H1 (cell line): ENCODE measurements at regions not wholly inside any gene's neighbourhood (a gene's known extent, or its start where the extent isn't known, plus 50 kb on each side); places are given as distances from the start of the nearest gene placed in this dataset.

Experiments used
- CTCF ChIA-PET: fragments of 300-600 bp; sonication (Branson Sonifier 250); formaldehyde crosslinking; loops from one replicate; lab custom pipeline; 2021; ENCODE audit not compliant: partially characterized antibody; lab: Charles Lee
- POLR2A ChIA-PET: fragments of 300-600 bp; sonication (Branson Sonifier 250); formaldehyde crosslinking; loops from one replicate; lab custom pipeline; 2021; ENCODE audit warnings: inconsistent platforms; ENCODE audit not compliant: partially characterized antibody; lab: Charles Lee
- DNase-seq, 2 experiments: peaks; one replicate each; pipeline versions ENCODE4 v3.0.0 to v3.0.0-alpha.2; 2010 to 2022; ENCODE audit warnings: low spot score in 2 of 2, low read depth in 1 of 2, mixed read lengths in 1 of 2
- FAIRE-seq: peaks from 2 replicates; lab custom pipeline; 2011; peaks lifted over from hg19 to GRCh38; lab: Jason Lieb, UNC
- H2AFZ ChIP-seq: 2 replicates; pipeline ENCODE4 v1.8.1; 2012; ENCODE audit warnings: low read length, inconsistent platforms
- H2AK5ac ChIP-seq: 2 replicates; pipeline ENCODE4 v1.6.1; 2013; ENCODE audit warnings: low read depth, low read length
- H2BK120ac ChIP-seq: replicated peaks from 2 replicates; pipeline ENCODE3; 2013; ENCODE audit warnings: low read depth, low read length, inconsistent platforms
- H2BK12ac ChIP-seq: 2 replicates; pipeline ENCODE4 v1.6.1; 2013; ENCODE audit warnings: low read depth, low read length
- H2BK15ac ChIP-seq: 2 replicates; pipeline ENCODE4 v1.6.1; 2013; ENCODE audit warnings: low read length
- H2BK20ac ChIP-seq: 2 replicates; pipeline ENCODE4 v1.6.1; 2013; ENCODE audit warnings: low read length
- H2BK5ac ChIP-seq: 2 replicates; pipeline ENCODE4 v1.6.1; 2013; ENCODE audit warnings: low read depth, low read length
- H3K14ac ChIP-seq: 2 replicates; pipeline ENCODE4 v1.6.1; 2013; ENCODE audit warnings: inconsistent platforms; ENCODE audit not compliant: insufficient read length
- H3K18ac ChIP-seq: 2 replicates; pipeline ENCODE4 v1.6.1; 2013; ENCODE audit warnings: low read length; ENCODE audit errors: extremely low read depth
- H3K23ac ChIP-seq: 2 replicates; pipeline ENCODE4 v1.6.1; 2013; ENCODE audit warnings: inconsistent platforms; ENCODE audit not compliant: insufficient read length
- H3K23me2 ChIP-seq: 2 replicates; pipeline ENCODE4 v1.6.1; 2013; ENCODE audit warnings: low read depth, low read length
- H3K27ac ChIP-seq: 2 replicates; pipeline ENCODE4 v1.6.1; 2011; ENCODE audit warnings: low read depth, low read length, inconsistent platforms
- H3K27me3 ChIP-seq, 4 experiments: replicated peaks in 1 of 4; 1 replicate in 1 of 4; 2 replicates in 3 of 4; pipeline versions ENCODE4 v1.6.1 to v1.8.1; 2011 to 2013; ENCODE audit warnings: low read length in 3 of 4, mild to moderate bottlenecking in 3 of 4, inconsistent platforms in 2 of 4, mixed read lengths in 2 of 4, moderate library complexity in 1 of 4; ENCODE audit not compliant: control insufficient read depth in 3 of 4, insufficient read depth in 3 of 4; ENCODE audit errors: extremely low read depth in 1 of 4
- H3K36me3 ChIP-seq, 4 experiments: 2 replicates each; pipeline versions ENCODE4 v1.6.1 to v1.8.1; 2011 to 2013; ENCODE audit warnings: mild to moderate bottlenecking in 4 of 4, low read length in 3 of 4, moderate library complexity in 2 of 4, control low read depth in 1 of 4, inconsistent platforms in 1 of 4; ENCODE audit not compliant: insufficient read depth in 4 of 4, control insufficient read depth in 2 of 4
- H3K4ac ChIP-seq: replicated peaks from 2 replicates; pipeline ENCODE3; 2013; ENCODE audit warnings: low read length, low read depth, mixed read lengths, inconsistent platforms; ENCODE audit not compliant: insufficient read length
- H3K4me1 ChIP-seq, 4 experiments: replicated peaks in 1 of 4; 1 replicate in 1 of 4; 2 replicates in 3 of 4; pipeline versions ENCODE4 v1.6.1 to v1.8.1; 2011 to 2013; ENCODE audit warnings: low read length in 3 of 4, inconsistent platforms in 2 of 4, mixed read lengths in 1 of 4; ENCODE audit not compliant: insufficient read depth in 4 of 4, control insufficient read depth in 3 of 4
- H3K4me2 ChIP-seq, 2 experiments: 2 replicates each; pipeline versions ENCODE4 v1.6.1 to v1.8.1; 2011 to 2013; ENCODE audit warnings: low read depth in 2 of 2, low read length in 2 of 2, control low read depth in 1 of 2, inconsistent platforms in 1 of 2, mild to moderate bottlenecking in 1 of 2; ENCODE audit not compliant: insufficient read depth in 1 of 2
- H3K4me3 ChIP-seq, 4 experiments: fragments of 200-600, 300-600 bp in 1 of 4; sonication (generic), shearing (Covaris generic), sonication (Bioruptor Twin) in 1 of 4; 2 replicates each; pipeline versions ENCODE4 v1.5.1 to v1.8.1; 2011 to 2016; ENCODE audit warnings: low read length in 4 of 4, low read depth in 3 of 4, control low read depth in 2 of 4, inconsistent platforms in 2 of 4, mild to moderate bottlenecking in 2 of 4, mixed read lengths in 1 of 4, moderate library complexity in 1 of 4; ENCODE audit not compliant: insufficient read depth in 2 of 4; ENCODE audit errors: extremely low read depth in 1 of 4
- H3K56ac ChIP-seq: replicated peaks from 2 replicates; pipeline ENCODE3; 2013; ENCODE audit warnings: low read depth, mild to moderate bottlenecking, mixed read lengths, low read length, inconsistent platforms; ENCODE audit not compliant: insufficient read length
- H3K79me1 ChIP-seq: 2 replicates; pipeline ENCODE4 v1.6.1; 2013; ENCODE audit warnings: low read depth, low read length, control low read depth
- H3K79me2 ChIP-seq, 2 experiments: 2 replicates each; pipeline versions ENCODE4 v1.6.1 to v1.8.1; 2012 to 2013; ENCODE audit warnings: low read length in 2 of 2, mild to moderate bottlenecking in 2 of 2, inconsistent platforms in 1 of 2; ENCODE audit not compliant: insufficient read depth in 2 of 2, control insufficient read depth in 1 of 2
- H3K9ac ChIP-seq, 4 experiments: replicated peaks in 1 of 4; 1 replicate in 1 of 4; 2 replicates in 3 of 4; pipeline versions ENCODE4 v1.6.1 to v1.8.1; 2011 to 2013; ENCODE audit warnings: low read depth in 3 of 4, low read length in 3 of 4, control low read depth in 2 of 4, mild to moderate bottlenecking in 2 of 4, moderate library complexity in 2 of 4, inconsistent platforms in 1 of 4; ENCODE audit errors: extremely low read depth in 1 of 4
- H3K9me3 ChIP-seq, 2 experiments: 2 replicates each; pipeline versions ENCODE4 v1.6.1 to v1.8.1; 2012 to 2013; ENCODE audit warnings: mild to moderate bottlenecking in 2 of 2, moderate library complexity in 2 of 2, control low read depth in 1 of 2, inconsistent platforms in 1 of 2, low read depth in 1 of 2, low read length in 1 of 2, mixed read lengths in 1 of 2; ENCODE audit not compliant: insufficient read depth in 2 of 2
- H4K20me1 ChIP-seq, 2 experiments: replicated peaks in 1 of 2; 2 replicates each; pipeline versions ENCODE3 to v1.8.1; 2011 to 2013; ENCODE audit warnings: inconsistent platforms in 2 of 2, low read length in 2 of 2, mild to moderate bottlenecking in 1 of 2; ENCODE audit not compliant: insufficient read depth in 2 of 2, control insufficient read depth in 1 of 2
- H4K5ac ChIP-seq: 2 replicates; pipeline ENCODE4 v1.6.1; 2013; ENCODE audit warnings: low read length, low read depth, mixed read lengths, inconsistent platforms; ENCODE audit not compliant: insufficient read length
- H4K8ac ChIP-seq: 2 replicates; pipeline ENCODE4 v1.8.0; 2013; ENCODE audit warnings: mild to moderate bottlenecking, moderate library complexity, low read length, inconsistent platforms; ENCODE audit not compliant: insufficient read depth; ENCODE audit errors: extremely low read depth
- H4K91ac ChIP-seq: replicated peaks from 2 replicates; pipeline ENCODE3; 2013; ENCODE audit warnings: low read length, mixed read lengths, inconsistent platforms; ENCODE audit not compliant: insufficient read length
- CBX5 ChIP-seq: fragments of 300-800, 300-1000 bp; sonication (generic); IDR thresholded peaks from 2 replicates; pipeline ENCODE4 v1.7.1; 2016; ENCODE audit warnings: antibody characterized with exemption, low read length, low read depth
- GABPA ChIP-seq: IDR thresholded peaks from 2 replicates; pipeline ENCODE4 v1.6.1; 2011; ENCODE audit warnings: mild to moderate bottlenecking, low read length, moderate library complexity, borderline replicate concordance; ENCODE audit not compliant: insufficient read depth
- KDM5A ChIP-seq: fragments of 200-600 bp; IDR thresholded peaks from 2 replicates; pipeline ENCODE4 v1.7.1; 2012; ENCODE audit warnings: mild to moderate bottlenecking, low read length, inconsistent platforms, mixed read lengths
- RXRA ChIP-seq: IDR thresholded peaks from 2 replicates; pipeline ENCODE4 v1.6.1; 2011; ENCODE audit warnings: low read depth, mild to moderate bottlenecking, low read length, moderate library complexity; ENCODE audit not compliant: insufficient read depth
- WGBS, 2 experiments: shearing (Covaris generic) in 1 of 2; methylation state at CpG; one replicate each; pipeline versions ENCODE4 v1.1.6 to v1.1.7; 2013 to 2015; ENCODE audit warnings: low lambda C conversion rate in 2 of 2, mixed read lengths in 2 of 2, inconsistent platforms in 1 of 2, low coverage in 1 of 2, missing lambda C conversion rate in 1 of 2; ENCODE audit not compliant: insufficient replicate concordance in 2 of 2, insufficient coverage in 1 of 2, insufficient read length in 1 of 2; ENCODE audit errors: extremely low coverage in 1 of 2, missing lambda C conversion rate in 1 of 2; 5-methylcytosine and 5-hydroxymethylcytosine counted together

- H2BK12ac ChIP-seq = no peak overlapping the region
- no peaks in the 10 kb centered on the region for H4K20me1 ChIP-seq
- H3K27me3 ChIP-seq = no peaks in the 10 kb centered on the region
- FAIRE-seq (peak; percentile 62), DNase-seq (no peak)
- H2AK5ac ChIP-seq = no peak overlapping the region
- H2BK120ac ChIP-seq = no peak overlapping the region
- H4K91ac ChIP-seq = no peak overlapping the region
- no peak overlapping the region for H3K56ac ChIP-seq
- no peak overlapping the region for H2AFZ ChIP-seq
- H2BK20ac ChIP-seq = no peak overlapping the region
- H3K4me3 ChIP-seq = no peak overlapping the region
- no peak overlapping the region for H3K27ac ChIP-seq
- no peak overlapping the region for H3K23ac ChIP-seq
- H3K79me1 ChIP-seq = no peaks in the 10 kb centered on the region
- H3K36me3 ChIP-seq = no peaks in the 10 kb centered on the region
- 90% methylated on average over 2 of the region's 2 CpGs; no CpG with 5 or more reads in 1 of the 2 experiments for whole genome bisulfite sequencing, 2 experiments
- no peak overlapping the region for H3K4me2 ChIP-seq
- POLR2A ChIA-PET = no interaction called here
- H2BK5ac ChIP-seq = no peak overlapping the region
- no peak overlapping the region for H3K14ac ChIP-seq
- H3K23me2 ChIP-seq = no peaks in the 10 kb centered on the region
- CTCF ChIA-PET = interaction anchor here (0.6 kb wide), 1 partner anchor 809 kb away, joined by 3 read pairs; no protein-coding TSS in a partner anchor
- H4K5ac ChIP-seq = no peak overlapping the region
- no peak overlapping the region for H2BK15ac ChIP-seq
- H3K18ac ChIP-seq = no peak overlapping the region
- no peaks in the 10 kb centered on the region for H3K9me3 ChIP-seq
- no peak overlapping the region for H3K9ac ChIP-seq
- no peak for TF ChIP-seq RXRA
- TF ChIP-seq KDM5A = no peak
- TF ChIP-seq GABPA = no peak
- TF ChIP-seq CBX5 = no peak
- H3K79me2 ChIP-seq = no peaks in the 10 kb centered on the region
- peaks cover 0 to 5% (median 1%) of the 10 kb centered on the region in 4 experiments; a peak in 3 of 7 replicates for H3K4me1 ChIP-seq
- no peak overlapping the region for H4K8ac ChIP-seq
- no peak overlapping the region for H3K4ac ChIP-seq
Observed at GRCh38 chrX:16307950-16308349, 140.7 kb downstream of the MAGEB17 start.
